HCT116 (cell line): ENCODE measurements at regions not wholly inside any gene's neighbourhood (a gene's known extent, or its start where the extent isn't known, plus 50 kb on each side); places are given as distances from the start of the nearest gene placed in this dataset.

Experiments
- ATAC-seq: fragments of 200-7000 bp; cut with Tn5 transposase; 2 replicates; pipeline ENCODE4 v1.9.1; 2020; ENCODE audit warnings: mild to moderate bottlenecking, moderate library complexity
- BruUV-seq: library from RNA; stranded (reverse); fragments of 400-500 nt; replicated peaks from 2 replicates; lab custom pipeline; 2021; lab: Mats Ljungman, UMichigan
- CTCF ChIA-PET: fragments of 300-600 bp; sonication (Branson Sonifier 250); formaldehyde crosslinking; loops from one replicate; lab custom pipeline; 2021; ENCODE audit warnings: antibody characterized with exemption; lab: Charles Lee
- POLR2A ChIA-PET: fragments of 300-600, 350-600 bp; sonication (Branson Sonifier 250); formaldehyde crosslinking; loops from one replicate; lab custom pipeline; 2021; ENCODE audit warnings: antibody characterized with exemption; lab: Charles Lee
- RAD21 ChIA-PET, 2 experiments: fragments of 300-600 bp; sonication (Branson Sonifier 250); formaldehyde crosslinking; loops; one replicate each; lab custom pipeline; 2023; ENCODE audit warnings: low total read pairs in 2 of 2; ENCODE audit not compliant: uncharacterized antibody in 2 of 2, unreplicated experiment in 2 of 2, low non-redundant PET in 1 of 2; lab: Charles Lee
- DNase-seq: peaks from one replicate; pipeline ENCODE4 v3.0.0-alpha.2; 2010; ENCODE audit warnings: low read depth, low spot score
- H2AFZ ChIP-seq: fragments of 200-600 bp; shearing (Covaris generic), sonication (generic); 2 replicates; pipeline ENCODE4 v1.6.1; 2017; ENCODE audit warnings: low read depth, mixed run types, mixed read lengths, antibody characterized with exemption, low read length; ENCODE audit not compliant: poor library complexity, severe bottlenecking
- H3K27ac ChIP-seq: 2 replicates; pipeline ENCODE4 v1.5.1; 2012; ENCODE audit warnings: low read depth, low read length
- H3K27me3 ChIP-seq: fragments of 200-600 bp; sonication (generic); 2 replicates; pipeline ENCODE4 v1.6.1; 2016; ENCODE audit warnings: mixed run types, low read length, mixed read lengths; ENCODE audit not compliant: insufficient read depth
- H3K36me3 ChIP-seq, 2 experiments: fragments of 200-500 bp in 1 of 2; fragments of 200-600 bp in 1 of 2; sonication (Bioruptor generic) in 1 of 2; sonication (generic) in 1 of 2; 2 replicates each; pipeline versions ENCODE4 v1.5.1 to v1.6.1; 2014 to 2016; ENCODE audit warnings: low read length in 2 of 2, inconsistent platforms in 1 of 2, mixed read lengths in 1 of 2, mixed run types in 1 of 2; ENCODE audit not compliant: insufficient read depth in 2 of 2, control insufficient read depth in 1 of 2
- H3K4me1 ChIP-seq, 2 experiments: fragments of 200-600 bp in 1 of 2; sonication (generic) in 1 of 2; 2 replicates each; pipeline versions ENCODE4 v1.5.1 to v1.6.1; 2012 to 2017; ENCODE audit warnings: low read length in 2 of 2, inconsistent platforms in 1 of 2, mild to moderate bottlenecking in 1 of 2, mixed read lengths in 1 of 2, mixed run types in 1 of 2, moderate library complexity in 1 of 2; ENCODE audit not compliant: insufficient read depth in 2 of 2, control insufficient read depth in 1 of 2
- H3K4me2 ChIP-seq: fragments of 200-600 bp; sonication (generic); 2 replicates; pipeline ENCODE4 v1.6.1; 2017; ENCODE audit warnings: mixed run types, low read length, mixed read lengths
- H3K4me3 ChIP-seq, 2 experiments: fragments of 200-600 bp in 1 of 2; sonication (generic) in 1 of 2; replicated peaks in 1 of 2; 2 replicates each; pipeline ENCODE4 v1.5.1; 2011 to 2016; ENCODE audit warnings: low read length in 2 of 2, control low read depth in 1 of 2, low read depth in 1 of 2, mild to moderate bottlenecking in 1 of 2, mixed read lengths in 1 of 2, mixed run types in 1 of 2
- H3K79me2 ChIP-seq: fragments of 200-600 bp; sonication (generic); 2 replicates; pipeline ENCODE4 v1.6.1; 2017; ENCODE audit warnings: mild to moderate bottlenecking, mixed run types, low read length, moderate library complexity, mixed read lengths; ENCODE audit not compliant: insufficient read depth
- H3K9ac ChIP-seq: fragments of 200-600 bp; sonication (generic); 2 replicates; pipeline ENCODE4 v1.6.1; 2016; ENCODE audit warnings: low read length, mixed read lengths
- H3K9me2 ChIP-seq: fragments of 200-600 bp; sonication (generic), shearing (Covaris generic); 2 replicates; pipeline ENCODE4 v1.6.1; 2017; ENCODE audit warnings: mixed run types, mild to moderate bottlenecking, moderate library complexity; ENCODE audit not compliant: insufficient read depth
- H3K9me3 ChIP-seq, 2 experiments: fragments of 200-500 bp in 1 of 2; fragments of 200-600 bp in 1 of 2; sonication (Bioruptor generic) in 1 of 2; sonication (generic) in 1 of 2; 2 replicates each; pipeline ENCODE4 v1.6.1; 2014 to 2017; ENCODE audit warnings: low read length in 2 of 2, mixed read lengths in 2 of 2, inconsistent platforms in 1 of 2, low read depth in 1 of 2, mild to moderate bottlenecking in 1 of 2, mixed run types in 1 of 2, moderate library complexity in 1 of 2; ENCODE audit not compliant: control insufficient read depth in 1 of 2, insufficient read depth in 1 of 2
- H4K20me1 ChIP-seq: fragments of 200-600 bp; sonication (generic), shearing (Covaris generic); 2 replicates; pipeline ENCODE4 v1.6.1; 2017; ENCODE audit warnings: mixed run types, mild to moderate bottlenecking, moderate library complexity; ENCODE audit not compliant: insufficient read depth
- CEBPB ChIP-seq: IDR thresholded peaks from 2 replicates; pipeline ENCODE4 v1.6.1; 2012; ENCODE audit warnings: low read depth
- EZH2phosphoT487 ChIP-seq: fragments of 200-600 bp; IDR thresholded peaks from 2 replicates; pipeline ENCODE4 v1.6.1; 2018; ENCODE audit warnings: antibody characterized with exemption, borderline replicate concordance
- FOSL1 ChIP-seq: IDR thresholded peaks from 2 replicates; pipeline ENCODE4 v1.6.1; 2012; ENCODE audit warnings: low read depth
- JUND ChIP-seq: IDR thresholded peaks from 2 replicates; pipeline ENCODE4 v1.6.1; 2012
- POLR2A ChIP-seq: IDR thresholded peaks from 2 replicates; pipeline ENCODE4 v1.7.0; 2011; ENCODE audit warnings: borderline replicate concordance; ENCODE audit not compliant: insufficient read depth, insufficient read length; ENCODE audit errors: extremely low read depth
- POLR2AphosphoS5 ChIP-seq: IDR thresholded peaks from 2 replicates; pipeline ENCODE4 v1.6.1; 2011; ENCODE audit warnings: mild to moderate bottlenecking, low read depth, low read length, moderate library complexity
- RAD21 ChIP-seq: IDR thresholded peaks from 2 replicates; pipeline ENCODE4 v1.6.1; 2012; ENCODE audit warnings: low read depth, mild to moderate bottlenecking
- SIN3A ChIP-seq: IDR thresholded peaks from 2 replicates; pipeline ENCODE4 v1.6.1; 2012; ENCODE audit warnings: low read depth
- TCF7L2 ChIP-seq: IDR thresholded peaks from 2 replicates; pipeline ENCODE4 v1.7.0; 2011; ENCODE audit warnings: borderline replicate concordance, inconsistent platforms; ENCODE audit not compliant: insufficient read depth, insufficient read length; ENCODE audit errors: extremely low read depth
- YY1 ChIP-seq: IDR thresholded peaks from 2 replicates; pipeline ENCODE4 v1.6.1; 2011; ENCODE audit warnings: low read length, low read depth, moderate library complexity, mild to moderate bottlenecking; ENCODE audit not compliant: insufficient replicate concordance; ENCODE audit errors: extremely low read depth
- ZFX ChIP-seq: fragments of 450-650 bp; IDR thresholded peaks from 2 replicates; pipeline ENCODE4 v1.6.1; 2017
- intact Hi-C: fragments of 100-400 bp; cut with micrococcal nuclease; formaldehyde crosslinking; loops from 2 replicates; pipeline ENCODE4 v1.10.0; 2022
- TF ChIP-seq, protein P1 (sequence below): IDR thresholded peaks from 2 replicates; pipeline ENCODE4 v1.6.1; 2011; ENCODE audit warnings: mild to moderate bottlenecking, low read length, moderate library complexity; ENCODE audit not compliant: insufficient replicate concordance; ENCODE audit errors: extremely low read depth

DNA sequence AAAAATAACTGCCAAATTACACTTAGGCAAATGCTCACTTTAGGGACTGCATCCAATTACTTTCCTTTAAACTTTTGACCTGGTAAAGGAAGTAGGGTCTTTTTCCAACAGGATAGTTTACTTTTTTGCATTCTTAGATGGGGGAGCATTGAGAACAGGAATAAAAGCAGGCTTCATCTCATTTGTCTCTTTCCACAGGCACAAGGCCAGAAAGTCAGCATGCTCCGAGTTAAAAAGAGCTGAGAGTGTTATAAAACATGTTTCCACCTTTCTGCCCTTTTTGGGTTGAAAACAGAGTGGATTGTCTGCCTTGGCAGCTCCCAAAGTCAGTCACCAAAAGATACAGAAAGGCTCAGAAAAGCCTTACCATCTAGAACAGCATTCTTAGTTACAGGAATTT, 404.9 kb upstream of the ALCAM start:
- H3K79me2 ChIP-seq = no peaks in the 10 kb centered on the region
- no peaks in the 10 kb centered on the region for H3K4me1 ChIP-seq
- no peak overlapping the region for H3K27ac ChIP-seq
- BruUV-seq = no TSS peak
- no peaks in the 10 kb centered on the region for H4K20me1 ChIP-seq
- H3K36me3 ChIP-seq = no peaks in the 10 kb centered on the region
- H3K4me3 ChIP-seq = no peak overlapping the region
- ATAC-seq (no peak), DNase-seq (no peak)
- H3K27me3 ChIP-seq = no peaks in the 10 kb centered on the region
- ChIA-PET POLR2A (no interaction called here), RAD21 (no interaction called here), CTCF (no interaction called here)
- no peak overlapping the region for H2AFZ ChIP-seq
- no peaks in the 10 kb centered on the region for H3K9me3 ChIP-seq
- intact Hi-C loops = no loop called here
- no peak overlapping the region for H3K4me2 ChIP-seq
- no peak for TF ChIP-seq ZFX
- no peak for TF ChIP-seq FOSL1
- TF ChIP-seq YY1 = no peak
- no peaks in the 10 kb centered on the region for H3K9me2 ChIP-seq
- no peak overlapping the region for H3K9ac ChIP-seq

DNA sequence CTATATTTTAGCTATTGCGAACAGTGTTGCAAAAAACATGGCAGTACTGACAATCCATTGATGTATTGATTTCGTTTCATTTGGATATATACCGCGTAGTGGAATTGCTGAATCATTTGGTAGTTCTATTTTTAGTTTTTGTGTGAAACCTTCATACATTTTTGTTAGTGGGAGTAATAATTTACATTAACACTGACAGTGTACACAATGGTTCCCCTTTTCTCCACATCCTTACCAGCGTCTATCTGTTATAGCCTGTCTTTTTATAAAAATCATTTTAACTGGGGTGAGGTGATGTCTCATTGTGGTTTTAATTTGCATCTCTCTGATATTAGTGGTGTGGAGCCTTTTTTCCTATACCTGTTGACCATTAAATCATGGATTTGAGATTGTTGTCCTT, 392.4 kb upstream of the ALCAM start:
- intact Hi-C loops = no loop called here
- Histone ChIP-seq H3K4me2 (no peak overlapping the region), H3K9ac (no peak overlapping the region), H3K27me3 (no peaks in the 10 kb centered on the region), H3K9me3 (no peaks in the 10 kb centered on the region), H2AFZ (no peak overlapping the region), H3K4me3 (no peak overlapping the region), H3K27ac (no peak overlapping the region), H4K20me1 (no peaks in the 10 kb centered on the region), H3K4me1 (no peaks in the 10 kb centered on the region), H3K36me3 (no peaks in the 10 kb centered on the region), H3K79me2 (no peaks in the 10 kb centered on the region), H3K9me2 (no peaks in the 10 kb centered on the region)
- TF ChIP-seq EZH2phosphoT487 = no peak
- TF ChIP-seq POLR2A = no peak
- TF ChIP-seq, protein P1, sequence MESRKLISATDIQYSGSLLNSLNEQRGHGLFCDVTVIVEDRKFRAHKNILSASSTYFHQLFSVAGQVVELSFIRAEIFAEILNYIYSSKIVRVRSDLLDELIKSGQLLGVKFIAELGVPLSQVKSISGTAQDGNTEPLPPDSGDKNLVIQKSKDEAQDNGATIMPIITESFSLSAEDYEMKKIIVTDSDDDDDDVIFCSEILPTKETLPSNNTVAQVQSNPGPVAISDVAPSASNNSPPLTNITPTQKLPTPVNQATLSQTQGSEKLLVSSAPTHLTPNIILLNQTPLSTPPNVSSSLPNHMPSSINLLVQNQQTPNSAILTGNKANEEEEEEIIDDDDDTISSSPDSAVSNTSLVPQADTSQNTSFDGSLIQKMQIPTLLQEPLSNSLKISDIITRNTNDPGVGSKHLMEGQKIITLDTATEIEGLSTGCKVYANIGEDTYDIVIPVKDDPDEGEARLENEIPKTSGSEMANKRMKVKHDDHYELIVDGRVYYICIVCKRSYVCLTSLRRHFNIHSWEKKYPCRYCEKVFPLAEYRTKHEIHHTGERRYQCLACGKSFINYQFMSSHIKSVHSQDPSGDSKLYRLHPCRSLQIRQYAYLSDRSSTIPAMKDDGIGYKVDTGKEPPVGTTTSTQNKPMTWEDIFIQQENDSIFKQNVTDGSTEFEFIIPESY = no peak
- TF ChIP-seq JUND = no peak
- no peak for TF ChIP-seq RAD21
- no peak for TF ChIP-seq SIN3A
- TF ChIP-seq TCF7L2 = no peak
- TF ChIP-seq POLR2AphosphoS5 = no peak
- no peak for TF ChIP-seq CEBPB
- CTCF ChIA-PET = no interaction called here
- POLR2A ChIA-PET = no interaction called here
- DNase-seq (no peak), ATAC-seq (no peak)
- RAD21 ChIA-PET = no interaction called here
- no TSS peak for BruUV-seq
